HUDEP-2 (cell line): ENCODE measurements at regions not wholly inside any gene's neighbourhood (a gene's known extent, or its start where the extent isn't known, plus 50 kb on each side); places are given as distances from the start of the nearest gene placed in this dataset.
"Not testable (repeated sequence)": the region's sequence is repeated elsewhere in the genome, so short reads cannot be mapped to it uniquely, and the experiment has no call there.

Experiments used
- DNase-seq, 76 experiments: peaks; one replicate each; lab custom pipeline; 2025; ENCODE audit not compliant: unreplicated experiment in 76 of 76; lab: John Stamatoyannopoulos, UW

DNA sequence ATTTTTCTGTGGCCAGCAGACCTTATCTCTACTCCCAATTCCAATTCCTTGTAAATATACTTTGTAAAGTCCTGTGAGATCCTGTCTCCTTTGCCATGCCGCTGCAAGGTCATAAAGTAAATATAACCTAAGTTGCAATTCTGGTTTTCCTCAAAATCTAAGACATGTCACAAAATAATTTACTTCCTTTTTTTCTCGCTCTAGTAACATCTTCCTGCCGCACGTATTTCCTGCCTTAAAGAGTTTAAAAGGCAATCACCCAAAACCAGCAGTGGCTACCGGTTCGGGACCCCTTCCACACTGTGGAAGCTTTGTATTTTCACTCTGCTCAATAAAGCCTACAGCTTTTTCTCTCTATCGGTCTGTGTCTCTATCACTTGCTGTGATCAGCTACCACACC is 832.0 kb upstream of the SLITRK5 start:
- no peak for DNase-seq

DNA sequence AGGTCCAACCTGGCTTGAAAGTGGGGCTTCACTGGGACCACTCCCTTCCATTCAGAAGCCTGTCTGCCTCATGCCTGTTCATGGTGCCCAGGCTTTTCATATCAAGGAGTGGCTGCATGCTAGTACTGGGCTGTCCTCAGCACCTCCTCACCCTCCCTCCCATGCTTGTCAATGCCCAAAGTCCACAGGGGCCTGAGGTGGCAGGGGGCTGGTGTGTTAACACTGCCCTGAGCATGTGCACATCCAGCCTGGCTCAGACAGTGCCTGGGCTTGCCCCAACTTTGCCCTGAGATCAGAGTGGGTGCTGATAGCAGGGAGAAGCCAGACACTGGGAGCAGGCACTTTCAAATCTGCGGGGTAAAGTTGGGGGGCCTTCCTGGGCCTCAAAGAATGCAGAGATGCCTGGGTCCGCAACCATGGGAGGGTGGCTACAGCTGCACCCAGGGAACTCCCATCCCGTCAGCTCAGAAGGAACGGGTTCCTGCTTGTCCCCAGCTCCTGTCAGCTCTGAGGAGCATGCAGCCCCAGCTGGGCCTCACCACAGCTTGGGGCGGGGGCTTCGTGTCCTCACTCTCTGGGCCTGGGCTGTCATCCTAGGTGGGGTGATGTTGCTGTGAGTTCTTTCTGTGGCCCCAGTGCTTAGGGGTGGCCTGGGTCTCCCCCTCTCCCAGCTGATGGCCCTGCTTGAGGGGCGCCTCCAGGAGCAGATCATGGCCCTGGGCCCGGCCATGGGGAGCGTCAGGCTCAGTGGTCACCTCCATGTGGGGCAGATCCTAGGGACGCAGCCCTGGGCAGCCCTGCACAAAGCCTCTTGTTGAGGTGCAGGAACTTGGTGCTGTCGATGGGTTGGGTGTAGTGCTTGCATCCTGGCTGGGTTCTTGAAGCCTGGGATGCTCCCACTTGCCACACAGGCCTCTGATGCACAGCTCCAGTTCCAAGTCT is 830.6 kb upstream of the SLITRK5 start:
- no peak for DNase-seq

DNA sequence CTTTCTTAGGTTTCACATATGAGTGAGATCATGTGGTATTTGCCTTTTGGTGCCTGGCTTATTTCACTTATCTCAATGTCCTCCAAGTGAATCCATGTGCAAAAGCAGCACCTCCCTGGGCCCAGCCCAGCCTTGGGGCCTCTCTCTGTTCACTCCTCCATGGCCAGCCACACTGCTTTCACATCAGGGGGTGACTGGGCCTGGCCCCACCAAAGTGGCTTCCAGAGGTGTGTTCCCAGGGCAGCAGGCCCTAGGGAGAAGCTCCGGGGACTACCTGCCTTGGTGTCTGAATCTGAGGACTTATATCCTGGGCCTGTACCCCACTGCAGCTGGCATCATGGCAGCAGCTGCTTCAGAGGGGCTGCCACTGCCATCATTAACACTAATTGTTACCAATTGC is 829.9 kb upstream of the SLITRK5 start:
- DNase-seq: no peak

- DNase-seq: no peak
Measured at GRCh38 chr13:86846501-86846900, 824.7 kb upstream of the SLITRK5 start.

- DNase-seq: no peak
Measured at GRCh38 chr13:86848716-86849115, 822.5 kb upstream of the SLITRK5 start.

GRCh38 chr13:86856991-86857390 is 814.2 kb upstream of the SLITRK5 start:
- DNase-seq: no peak

GRCh38 chr13:86858216-86858615 is 813.0 kb upstream of the SLITRK5 start:
- no peak for DNase-seq

- no peak for DNase-seq
Measured at GRCh38 chr13:86862137-86862536, 809.0 kb upstream of the SLITRK5 start.

GRCh38 chr13:86864376-86864775 is 806.8 kb upstream of the SLITRK5 start:
- DNase-seq: no peak

GRCh38 chr13:86870444-86870843 is 800.7 kb upstream of the SLITRK5 start:
- DNase-seq: peak in 1 of 76 experiments; percentile 5

DNA sequence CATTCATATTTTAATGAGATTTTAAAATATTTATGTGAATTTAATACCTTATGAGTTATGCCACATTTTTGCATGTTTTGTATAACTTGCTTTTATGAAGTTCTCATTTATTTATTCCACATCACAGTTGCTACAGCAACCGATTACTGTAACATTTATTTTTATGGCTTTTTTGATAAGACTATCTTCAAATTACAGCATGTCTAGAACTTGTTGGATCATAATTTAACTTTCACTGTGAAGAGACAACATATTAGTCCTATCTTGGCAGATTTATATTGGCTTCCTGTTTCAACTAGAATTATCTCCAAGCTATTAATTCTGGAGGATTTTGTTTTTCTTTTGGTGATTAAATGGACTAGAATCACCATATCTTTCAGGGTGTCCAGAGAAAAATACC is 793.7 kb upstream of the SLITRK5 start:
- no peak for DNase-seq

- peak in 5 of 76 experiments; percentile 3 to 34 (median 13) for DNase-seq
Measured at GRCh38 chr13:86878781-86879180, 792.4 kb upstream of the SLITRK5 start.

- no peak for DNase-seq
Measured at GRCh38 chr13:86881390-86881789, 789.8 kb upstream of the SLITRK5 start.

GRCh38 chr13:86882107-86882506 is 789.1 kb upstream of the SLITRK5 start:
- peak in 1 of 76 experiments; percentile 6 for DNase-seq

- DNase-seq: peak in 7 of 76 experiments; percentile 0 to 62 (median 10)
Measured at GRCh38 chr13:86882835-86883234, 788.3 kb upstream of the SLITRK5 start.

DNA sequence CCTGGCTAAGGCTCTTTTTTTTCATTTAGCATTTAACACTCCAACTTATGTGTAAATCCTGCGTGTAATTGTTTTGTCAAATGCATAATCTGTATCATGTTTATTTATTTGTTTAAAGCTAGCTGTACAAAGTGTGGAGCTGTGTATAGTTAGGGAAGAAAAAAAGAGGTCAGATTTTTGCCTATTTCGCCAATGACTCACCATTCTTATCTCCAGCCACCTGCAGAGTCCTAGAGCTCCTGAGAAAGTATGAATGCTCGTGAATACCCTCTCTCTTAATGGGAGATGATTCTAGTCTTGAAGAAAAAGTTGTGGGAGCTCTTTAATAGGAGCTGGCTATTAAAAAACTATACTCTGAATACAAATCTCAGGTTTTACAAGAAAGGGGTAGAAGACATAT is 778.8 kb upstream of the SLITRK5 start:
- DNase-seq: peak in 2 of 76 experiments; percentile 4 to 11

DNA sequence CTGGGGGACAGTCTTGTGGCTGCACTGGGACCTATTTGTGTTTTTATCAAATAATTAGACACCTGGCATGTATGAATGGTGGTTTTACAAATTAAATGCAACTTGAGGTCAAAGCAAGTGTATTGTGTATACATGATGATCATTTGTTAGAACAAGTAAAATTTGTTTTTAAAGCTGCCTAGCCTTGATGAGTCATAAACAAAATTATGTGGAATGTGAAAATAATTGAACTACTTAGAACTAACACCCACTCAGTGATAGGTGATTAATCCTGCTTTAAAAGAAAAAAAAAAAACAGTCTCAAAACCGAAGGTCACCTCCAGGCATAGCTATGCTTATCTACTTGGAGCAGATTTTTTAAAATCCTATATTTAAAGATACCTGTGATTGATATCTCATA is 770.3 kb upstream of the SLITRK5 start:
- DNase-seq: no peak

DNA sequence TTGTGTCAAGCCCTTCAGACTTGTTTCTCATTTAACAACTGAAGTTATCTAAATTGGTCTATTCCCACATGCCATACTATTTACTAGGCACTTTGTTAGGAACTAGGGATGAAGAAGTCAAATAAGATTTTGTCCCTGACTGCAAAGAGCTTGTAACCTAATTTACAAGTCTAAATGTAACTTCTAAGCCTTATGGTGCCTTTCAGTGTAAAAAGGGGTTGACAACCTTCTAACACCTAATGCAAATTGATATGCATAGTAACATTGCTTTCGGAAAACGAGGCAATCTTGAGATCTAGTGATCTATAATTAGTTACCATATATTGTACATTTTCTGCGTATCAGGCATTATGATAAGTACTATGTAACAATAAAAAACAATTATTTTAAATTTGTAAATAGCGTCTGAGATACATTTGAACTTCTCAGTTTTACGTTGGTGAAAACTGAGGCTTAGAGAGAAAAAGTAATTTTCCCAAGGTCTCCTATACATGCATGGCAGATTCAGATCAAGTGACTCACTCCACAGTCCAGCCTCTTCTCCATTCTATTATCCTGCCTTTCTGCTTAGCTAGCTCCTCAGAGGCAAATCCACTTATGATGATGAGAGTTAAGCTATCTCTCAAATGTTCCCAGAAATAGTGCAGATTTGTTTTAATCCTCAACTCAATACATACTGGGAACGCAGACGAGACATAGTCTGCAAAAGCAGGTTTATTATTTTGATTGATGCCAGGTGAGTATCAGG is 764.9 kb upstream of the SLITRK5 start:
- no peak for DNase-seq

DNA sequence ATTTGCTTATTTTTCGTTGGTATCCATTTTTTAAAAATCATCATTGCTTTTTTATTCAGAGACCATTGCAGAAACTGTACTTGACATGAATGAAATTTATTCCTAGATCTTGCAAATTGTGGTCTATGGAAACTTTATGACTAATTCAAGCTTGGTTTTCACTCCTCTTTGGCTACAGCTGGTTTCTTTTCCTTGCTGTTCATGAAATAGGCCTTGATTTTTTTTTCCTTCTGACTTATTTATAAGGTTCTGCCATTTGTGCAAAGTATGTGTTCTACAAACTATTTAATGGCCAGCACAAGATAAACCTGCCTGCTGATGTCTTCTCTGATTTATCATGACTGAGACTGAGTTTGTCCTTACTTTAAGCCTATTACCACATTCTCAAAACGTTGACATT is 764.0 kb upstream of the SLITRK5 start:
- DNase-seq: no peak

- DNase-seq: no peak
Measured at GRCh38 chr13:86909318-86909717, 761.9 kb upstream of the SLITRK5 start.

GRCh38 chr13:86914757-86915156 is 756.4 kb upstream of the SLITRK5 start:
- DNase-seq: no peak

GRCh38 chr13:86917438-86917837 is 753.7 kb upstream of the SLITRK5 start:
- not testable (repeated sequence) for DNase-seq
